Kidney epithelial cell (primary cell): ENCODE measurements at regions not wholly inside any gene's neighbourhood (a gene's known extent, or its start where the extent isn't known, plus 50 kb on each side); places are given as distances from the start of the nearest gene placed in this dataset.
"Not testable (repeated sequence)": the region's sequence is repeated elsewhere in the genome, so short reads cannot be mapped to it uniquely, and the experiment has no call there.

Experiments
- DNase-seq: peaks from one replicate; pipeline ENCODE4 v3.0.0-alpha.2; 2010; ENCODE audit warnings: low read depth
- H3K27me3 ChIP-seq: 2 replicates; pipeline ENCODE4 v1.6.0; 2011; ENCODE audit warnings: low read length; ENCODE audit not compliant: control insufficient read depth, insufficient read depth
- H3K36me3 ChIP-seq: 2 replicates; pipeline ENCODE4 v1.5.1; 2011; ENCODE audit warnings: low read length; ENCODE audit not compliant: control insufficient read depth, insufficient read depth
- H3K4me3 ChIP-seq: 2 replicates; pipeline ENCODE4 v1.5.1; 2011; ENCODE audit warnings: low read depth, mild to moderate bottlenecking, control low read depth, low read length
- TF ChIP-seq, protein P1 (sequence below): IDR thresholded peaks from 2 replicates; pipeline ENCODE4 v1.5.1; 2011; ENCODE audit warnings: mild to moderate bottlenecking, moderate library complexity, low read length, control low read depth, inconsistent platforms; ENCODE audit not compliant: insufficient read depth, poor library complexity, severe bottlenecking

- no peak for DNase-seq
- Histone ChIP-seq H3K27me3 (no peaks in the 10 kb centered on the region), H3K4me3 (no peak overlapping the region), H3K36me3 (no peaks in the 10 kb centered on the region)
- TF ChIP-seq, protein P1, sequence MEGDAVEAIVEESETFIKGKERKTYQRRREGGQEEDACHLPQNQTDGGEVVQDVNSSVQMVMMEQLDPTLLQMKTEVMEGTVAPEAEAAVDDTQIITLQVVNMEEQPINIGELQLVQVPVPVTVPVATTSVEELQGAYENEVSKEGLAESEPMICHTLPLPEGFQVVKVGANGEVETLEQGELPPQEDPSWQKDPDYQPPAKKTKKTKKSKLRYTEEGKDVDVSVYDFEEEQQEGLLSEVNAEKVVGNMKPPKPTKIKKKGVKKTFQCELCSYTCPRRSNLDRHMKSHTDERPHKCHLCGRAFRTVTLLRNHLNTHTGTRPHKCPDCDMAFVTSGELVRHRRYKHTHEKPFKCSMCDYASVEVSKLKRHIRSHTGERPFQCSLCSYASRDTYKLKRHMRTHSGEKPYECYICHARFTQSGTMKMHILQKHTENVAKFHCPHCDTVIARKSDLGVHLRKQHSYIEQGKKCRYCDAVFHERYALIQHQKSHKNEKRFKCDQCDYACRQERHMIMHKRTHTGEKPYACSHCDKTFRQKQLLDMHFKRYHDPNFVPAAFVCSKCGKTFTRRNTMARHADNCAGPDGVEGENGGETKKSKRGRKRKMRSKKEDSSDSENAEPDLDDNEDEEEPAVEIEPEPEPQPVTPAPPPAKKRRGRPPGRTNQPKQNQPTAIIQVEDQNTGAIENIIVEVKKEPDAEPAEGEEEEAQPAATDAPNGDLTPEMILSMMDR, result no peak
Measured at GRCh38 chr4:79253168-79253567, 72.7 kb downstream of the NAA11 start.

GRCh38 chr4:79250887-79251286 lies 75.0 kb downstream of the NAA11 start:
- TF ChIP-seq, protein P1, result no peak
- no peak overlapping the region for H3K4me3 ChIP-seq

DNA sequence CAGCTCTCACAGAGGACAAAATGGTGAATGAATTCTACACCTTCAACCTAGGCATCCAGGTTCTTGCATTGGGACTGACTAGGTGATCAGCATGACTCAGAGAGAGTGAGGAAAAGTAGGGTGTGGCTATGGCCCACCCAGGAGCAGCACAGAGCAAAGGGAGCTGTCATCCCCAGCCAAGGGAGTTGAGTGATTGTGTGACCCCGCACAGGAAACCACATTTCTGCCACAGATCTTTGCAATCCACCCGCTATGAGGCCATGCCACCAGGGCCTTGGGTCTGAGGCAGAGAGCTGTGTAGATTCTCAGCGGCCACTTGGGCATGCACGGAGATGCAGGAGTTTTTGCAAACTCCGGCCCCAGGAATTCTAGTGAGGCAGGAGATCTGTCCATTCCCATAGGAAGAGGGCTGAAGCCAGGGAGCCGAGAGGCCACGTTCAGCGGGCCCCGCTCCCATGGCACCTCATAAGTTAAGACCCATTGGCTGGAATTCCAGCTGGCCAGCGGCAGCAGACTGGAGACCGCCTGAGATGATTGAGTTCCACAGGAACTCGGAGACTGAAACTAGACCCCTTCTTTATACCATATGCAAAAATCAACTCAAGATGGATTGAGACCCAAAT lies 75.9 kb downstream of the NAA11 start:
- no peak overlapping the region for H3K4me3 ChIP-seq
- no peaks in the 10 kb centered on the region for H3K27me3 ChIP-seq
- no peak for DNase-seq
- no peaks in the 10 kb centered on the region for H3K36me3 ChIP-seq
- TF ChIP-seq, protein P1, result no peak

More at GRCh38 chr4:79250887-79251286, 75.0 kb downstream of the NAA11 start:
- H3K27me3 ChIP-seq, result no peaks in the 10 kb centered on the region
- no peaks in the 10 kb centered on the region for H3K36me3 ChIP-seq
- DNase-seq, result no peak

DNA sequence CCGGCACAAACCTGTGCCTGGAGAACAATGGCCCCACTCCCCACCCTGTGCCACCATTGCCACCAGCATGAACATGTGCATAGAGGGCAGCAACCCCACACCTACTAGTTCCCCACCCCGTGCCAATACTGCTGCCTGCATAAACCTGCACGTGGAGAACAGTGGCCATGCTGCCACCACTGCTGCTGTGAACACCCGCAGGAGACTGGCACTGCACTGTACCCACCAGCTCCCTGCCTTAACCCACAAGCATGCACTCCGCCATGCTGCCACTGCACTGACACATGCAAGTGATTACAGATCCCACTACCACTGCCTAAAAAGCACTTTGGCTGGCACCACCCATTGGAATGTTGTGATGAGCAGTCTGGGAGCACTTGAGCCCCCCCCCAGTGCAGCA lies 77.3 kb downstream of the NAA11 start:
- no peaks in the 10 kb centered on the region for H3K27me3 ChIP-seq
- TF ChIP-seq, protein P1, result no peak
- H3K4me3 ChIP-seq, result no peak overlapping the region
- H3K36me3 ChIP-seq, result no peaks in the 10 kb centered on the region
- no peak for DNase-seq

DNA sequence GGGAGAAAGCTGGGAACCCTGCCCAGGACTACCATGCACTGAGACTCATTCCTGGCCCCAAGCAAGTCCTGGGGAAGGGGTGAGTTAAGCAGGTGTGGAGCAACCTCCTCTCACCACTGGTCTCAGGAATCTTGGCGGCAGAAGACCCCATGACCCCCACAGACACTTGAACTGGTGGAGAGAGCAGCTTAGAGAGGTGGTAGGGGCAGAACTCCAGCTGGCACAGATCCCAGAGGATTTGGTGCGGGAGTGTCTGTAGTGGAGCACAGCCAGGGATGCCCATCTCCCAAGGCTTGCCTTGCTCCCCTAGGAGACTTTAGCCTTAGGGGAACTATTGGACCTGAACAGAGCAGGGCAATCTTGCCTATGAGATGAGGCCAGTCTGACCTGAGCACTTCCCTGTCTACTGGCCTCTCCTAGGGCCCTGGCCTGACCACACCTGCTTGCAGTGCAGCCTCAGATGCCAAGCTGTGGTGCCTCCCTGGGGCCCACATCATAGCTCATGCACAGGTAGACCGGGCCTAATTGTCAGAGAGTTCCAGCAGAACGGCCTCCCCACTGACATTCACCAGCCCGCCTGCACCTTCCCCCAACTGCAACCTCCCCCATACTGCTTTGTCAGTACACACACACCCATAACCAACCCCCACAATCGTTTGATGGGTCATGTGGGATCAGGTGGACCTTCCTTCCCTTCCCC lies 78.0 kb downstream of the NAA11 start:
- TF ChIP-seq, protein P1, result no peak
- no peaks in the 10 kb centered on the region for H3K27me3 ChIP-seq
- DNase-seq, result no peak
- H3K36me3 ChIP-seq, result no peaks in the 10 kb centered on the region
- H3K4me3 ChIP-seq, result no peak overlapping the region

- H3K27me3 ChIP-seq, H3K4me3 ChIP-seq, H3K36me3 ChIP-seq, DNase-seq: not testable (repeated sequence)
Measured at GRCh38 chr4:79245200-79245940, 80.5 kb downstream of the NAA11 start.
